Smooth muscle cell (in vitro differentiated cells): ENCODE measurements at regions not wholly inside any gene's neighbourhood (a gene's known extent, or its start where the extent isn't known, plus 50 kb on each side); places are given as distances from the start of the nearest gene placed in this dataset.

Experiments used
- DNase-seq: peaks from one replicate; lab custom pipeline; 2025; ENCODE audit not compliant: unreplicated experiment; lab: John Stamatoyannopoulos, UW
- H2AFZ ChIP-seq: fragments of 200-600 bp; sonication (generic); 2 replicates; pipeline ENCODE4 v1.6.0; 2016; ENCODE audit warnings: antibody characterized with exemption, low read depth, mild to moderate bottlenecking
- H3F3A ChIP-seq: fragments of 200-600 bp; sonication (generic); 2 replicates; pipeline ENCODE4 v1.6.0; 2017; ENCODE audit warnings: antibody characterized with exemption, low read depth
- H3K27ac ChIP-seq: fragments of 200-600 bp; sonication (generic); 2 replicates; pipeline ENCODE4 v1.5.1; 2016; ENCODE audit warnings: low read depth, mild to moderate bottlenecking
- H3K27me3 ChIP-seq: fragments of 200-600 bp; sonication (generic); 2 replicates; pipeline ENCODE4 v1.6.1; 2016; ENCODE audit warnings: low read depth, mild to moderate bottlenecking
- H3K36me3 ChIP-seq: fragments of 200-600 bp; sonication (generic); 2 replicates; pipeline ENCODE4 v1.5.1; 2016; ENCODE audit warnings: low read depth
- H3K4me1 ChIP-seq: fragments of 200-600 bp; sonication (generic); 2 replicates; pipeline ENCODE4 v1.5.1; 2016; ENCODE audit warnings: low read depth
- H3K4me2 ChIP-seq: fragments of 200-600 bp; sonication (generic); 2 replicates; pipeline ENCODE4 v1.6.0; 2016; ENCODE audit warnings: mild to moderate bottlenecking
- H3K4me3 ChIP-seq: fragments of 200-600 bp; sonication (generic); 2 replicates; pipeline ENCODE4 v1.5.1; 2016; ENCODE audit warnings: mild to moderate bottlenecking
- H3K79me2 ChIP-seq: fragments of 200-600 bp; sonication (generic); 2 replicates; pipeline ENCODE4 v1.6.0; 2016; ENCODE audit warnings: low read depth, mild to moderate bottlenecking
- H3K9ac ChIP-seq: fragments of 200-600 bp; sonication (generic); 2 replicates; pipeline ENCODE4 v1.6.0; 2016; ENCODE audit warnings: low read depth
- H3K9me3 ChIP-seq: fragments of 200-600 bp; sonication (generic); replicated peaks from 2 replicates; pipeline ENCODE4 v1.5.1; 2016; ENCODE audit warnings: low read depth
- H4K20me1 ChIP-seq: fragments of 200-600 bp; sonication (generic); 2 replicates; pipeline ENCODE4 v1.6.0; 2016; ENCODE audit warnings: low read depth
- CTCF ChIP-seq: fragments of 200-600 bp; sonication (generic); IDR thresholded peaks from 2 replicates; pipeline ENCODE4 v1.5.1; 2017; ENCODE audit warnings: borderline replicate concordance, mild to moderate bottlenecking, antibody characterized with exemption; ENCODE audit not compliant: insufficient read depth, poor library complexity, severe bottlenecking
- whole genome bisulfite sequencing: methylation state at CpG from one replicate; pipeline ENCODE4 v1.1.7; 2016; ENCODE audit warnings: low lambda C conversion rate; 5-methylcytosine and 5-hydroxymethylcytosine counted together

- Histone ChIP-seq H3K4me3 (no peak overlapping the region), H4K20me1 (no peaks in the 10 kb centered on the region), H3K27ac (no peak overlapping the region), H3K36me3 (no peaks in the 10 kb centered on the region), H3K4me1 (peaks cover 6% of the 10 kb centered on the region), H3K9ac (no peak overlapping the region), H3K27me3 (no peaks in the 10 kb centered on the region), H3K4me2 (no peak overlapping the region), H3F3A (no peaks in the 10 kb centered on the region), H2AFZ (no peak overlapping the region), H3K79me2 (no peaks in the 10 kb centered on the region), H3K9me3 (no peaks in the 10 kb centered on the region)
- no peak for TF ChIP-seq CTCF
- WGBS, result 67% methylated on average over 4 of the region's 4 CpGs
- DNase-seq, result no peak
Measured at GRCh38 chr2:147773479-147773878, 71.3 kb upstream of the ACVR2A start.

GRCh38 chr2:147772781-147773180 is 72.0 kb upstream of the ACVR2A start:
- Histone ChIP-seq H3K27me3 (no peaks in the 10 kb centered on the region), H3K4me2 (no peak overlapping the region), H3K9me3 (no peaks in the 10 kb centered on the region), H3K9ac (no peak overlapping the region), H3K4me3 (no peak overlapping the region), H3K79me2 (no peaks in the 10 kb centered on the region), H3K36me3 (no peaks in the 10 kb centered on the region), H4K20me1 (no peaks in the 10 kb centered on the region), H3F3A (no peaks in the 10 kb centered on the region), H3K4me1 (peaks cover 6% of the 10 kb centered on the region), H2AFZ (peak overlapping the region; percentile 62), H3K27ac (no peak overlapping the region)
- DNase-seq, result no peak
- no peak for TF ChIP-seq CTCF

- no peaks in the 10 kb centered on the region for H4K20me1 ChIP-seq
- H2AFZ ChIP-seq, result no peak overlapping the region
- no peaks in the 10 kb centered on the region for H3K79me2 ChIP-seq
- DNase-seq, result no peak
- no peak overlapping the region for H3K4me3 ChIP-seq
- no peak overlapping the region for H3K27ac ChIP-seq
- H3K9ac ChIP-seq, result no peak overlapping the region
- no peak overlapping the region for H3K4me2 ChIP-seq
- no peak for TF ChIP-seq CTCF
- H3K9me3 ChIP-seq, result no peaks in the 10 kb centered on the region
- no peaks in the 10 kb centered on the region for H3K4me1 ChIP-seq
- no peaks in the 10 kb centered on the region for H3F3A ChIP-seq
- H3K36me3 ChIP-seq, result no peaks in the 10 kb centered on the region
- no peaks in the 10 kb centered on the region for H3K27me3 ChIP-seq
Measured at GRCh38 chr2:147763861-147764260, 81.0 kb upstream of the ACVR2A start.

- Histone ChIP-seq H3F3A (no peaks in the 10 kb centered on the region), H3K36me3 (no peaks in the 10 kb centered on the region), H2AFZ (no peak overlapping the region), H3K4me3 (no peak overlapping the region), H3K4me2 (peak overlapping the region; percentile 17), H3K27ac (no peak overlapping the region), H3K79me2 (no peaks in the 10 kb centered on the region), H3K27me3 (no peaks in the 10 kb centered on the region), H3K9me3 (no peaks in the 10 kb centered on the region), H3K9ac (no peak overlapping the region), H4K20me1 (no peaks in the 10 kb centered on the region), H3K4me1 (peaks cover 12% of the 10 kb centered on the region)
- TF ChIP-seq CTCF, result no peak
- 39% methylated on average over 2 of the region's 2 CpGs for WGBS
- DNase-seq, result no peak
Measured at GRCh38 chr2:147760984-147761383, 83.8 kb upstream of the ACVR2A start.
